Fibroblast of skin of right quadriceps (primary cell): ENCODE measurements at regions not wholly inside any gene's neighbourhood (a gene's known extent, or its start where the extent isn't known, plus 50 kb on each side); places are given as distances from the start of the nearest gene placed in this dataset.

Experiments used
- DNase-seq: peaks from one replicate; pipeline ENCODE4 v3.0.0-alpha.2; 2013

DNA sequence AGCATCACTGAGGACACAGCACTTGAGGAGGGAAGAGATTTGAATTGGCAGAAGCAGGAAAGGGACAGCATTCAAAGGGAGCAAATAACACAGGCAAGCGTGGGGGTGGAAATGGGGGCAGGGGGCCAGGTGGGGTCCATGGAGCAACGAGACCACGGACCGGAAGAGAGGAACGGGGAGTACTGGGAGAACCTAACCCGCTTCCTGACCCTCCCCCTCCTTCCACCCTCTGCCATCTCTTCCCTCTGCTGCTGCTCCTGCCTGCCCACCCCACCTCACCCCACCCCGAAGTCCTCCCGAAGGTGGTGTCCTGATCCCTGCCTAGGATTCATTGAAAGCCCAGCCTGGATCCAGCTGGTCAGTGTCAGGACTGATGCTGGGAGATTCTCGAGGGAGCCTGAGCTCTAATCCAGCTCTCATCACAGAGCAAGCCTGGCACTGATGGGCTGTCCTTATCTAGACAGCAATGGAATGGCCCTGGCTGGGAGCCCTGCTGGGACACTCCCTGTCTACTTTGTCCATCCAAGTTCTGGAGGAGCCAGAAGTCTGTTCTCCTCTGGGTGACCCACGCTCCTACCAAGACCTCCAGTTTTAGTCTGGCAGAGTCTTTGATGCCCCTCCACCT, 105.0 kb downstream of the TRIM29 start:
- DNase-seq = no peak

DNA sequence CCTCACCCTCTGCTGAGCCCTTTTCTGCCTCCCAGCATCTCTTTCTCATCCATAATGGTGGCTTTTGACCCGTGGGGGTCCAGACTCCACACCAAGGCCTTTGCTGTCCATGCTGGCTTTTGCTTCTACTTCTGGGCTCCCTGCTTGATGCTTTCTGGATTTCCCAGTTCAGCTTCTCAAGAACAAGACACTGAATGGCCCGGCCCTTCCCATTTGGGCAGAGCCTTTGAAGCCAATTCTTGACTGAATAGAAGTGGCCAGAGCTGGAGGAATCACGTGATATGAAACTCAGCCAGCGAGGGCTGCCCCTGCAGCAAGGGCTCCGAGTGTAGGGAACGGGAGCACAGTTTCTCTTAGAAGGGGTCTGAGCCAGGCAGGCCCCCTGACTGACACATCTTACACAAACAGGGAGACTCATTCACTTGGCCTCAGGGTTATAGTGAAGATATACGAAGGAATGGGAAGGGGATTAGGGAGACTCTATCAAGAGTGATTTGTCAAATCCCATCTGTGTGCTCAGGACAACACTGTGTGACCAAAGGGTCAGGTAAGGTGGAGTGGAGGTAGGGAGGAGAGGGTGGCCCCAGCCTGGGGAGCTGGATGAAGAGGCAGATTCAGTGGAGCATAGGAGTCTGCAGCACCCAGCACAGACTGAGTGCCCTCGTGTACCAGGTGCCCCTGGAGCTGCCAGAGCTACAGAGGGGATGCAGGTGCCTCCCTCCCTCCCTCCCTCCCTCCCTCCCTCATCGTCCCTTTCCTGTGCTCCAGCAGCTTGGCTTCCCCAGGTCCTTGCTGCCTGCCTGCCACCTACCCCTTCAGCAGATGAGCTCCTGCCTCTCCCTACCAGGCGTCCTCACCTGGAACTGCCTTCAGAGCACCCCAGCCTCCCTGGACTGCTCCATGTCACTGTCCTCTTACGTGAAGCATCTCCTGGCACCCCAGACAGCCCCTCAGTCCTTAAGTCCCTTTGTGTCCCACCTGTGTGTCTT, 106.0 kb downstream of the TRIM29 start:
- no peak for DNase-seq

DNA sequence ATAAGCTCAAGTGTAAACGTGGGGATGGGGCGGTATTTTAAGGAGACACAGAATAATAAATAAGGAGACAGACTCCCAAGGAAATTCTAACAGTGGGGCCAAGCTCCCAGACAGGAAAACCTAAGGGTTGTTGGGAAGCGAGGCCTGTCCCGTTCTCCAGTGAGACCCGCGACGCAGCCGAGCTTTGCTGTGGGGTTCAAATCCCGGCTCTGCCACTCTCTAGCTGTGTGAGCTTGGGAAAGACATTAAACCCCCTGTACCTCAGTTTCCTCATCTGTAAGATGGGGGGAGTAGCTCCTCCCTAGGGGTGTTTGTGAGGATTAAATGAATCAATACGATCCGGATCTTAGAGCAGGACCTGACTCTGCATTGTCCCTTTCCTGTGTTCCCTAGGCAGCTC, 106.8 kb downstream of the TRIM29 start:
- DNase-seq = no peak

DNA sequence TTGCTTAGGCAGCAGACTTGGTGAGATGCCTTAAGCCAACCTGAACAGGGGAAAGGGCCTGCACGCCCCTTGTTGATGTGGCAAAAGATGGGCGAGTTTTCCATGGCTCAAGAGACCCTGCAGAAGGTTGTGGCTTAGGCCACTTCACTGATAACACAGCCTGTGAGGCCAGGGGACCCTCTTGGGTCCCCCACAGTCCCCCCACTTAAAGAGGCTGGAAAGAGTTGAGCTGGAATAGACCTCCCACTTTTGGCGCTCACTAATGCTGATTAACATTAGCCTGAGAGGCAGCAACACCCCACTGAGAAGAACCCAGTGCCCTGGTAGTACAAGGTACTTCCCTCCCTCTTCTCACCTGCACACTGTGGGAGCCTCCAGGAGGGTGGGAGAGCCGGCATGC, 107.5 kb downstream of the TRIM29 start:
- DNase-seq = no peak

DNA sequence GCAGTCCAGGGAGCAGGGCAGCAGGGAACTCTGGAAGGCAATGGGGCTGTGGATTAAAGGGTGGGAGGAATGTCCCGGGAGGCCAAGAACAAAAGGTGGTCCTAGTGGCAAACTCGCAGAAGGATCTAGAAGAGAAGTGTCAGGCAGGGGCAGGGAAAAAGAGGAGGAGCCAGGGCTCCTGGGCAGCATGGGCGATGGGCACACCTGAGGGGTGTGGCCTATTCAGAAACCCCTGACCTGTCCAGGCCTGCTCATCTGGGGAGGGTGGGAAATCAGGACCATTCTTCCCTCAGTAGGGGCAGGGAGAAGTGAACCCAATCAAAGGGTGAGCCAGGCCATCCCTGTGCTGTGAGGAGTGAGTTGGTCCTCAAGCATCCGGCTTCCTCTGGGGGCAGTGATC, 108.6 kb downstream of the TRIM29 start:
- DNase-seq = no peak

DNA sequence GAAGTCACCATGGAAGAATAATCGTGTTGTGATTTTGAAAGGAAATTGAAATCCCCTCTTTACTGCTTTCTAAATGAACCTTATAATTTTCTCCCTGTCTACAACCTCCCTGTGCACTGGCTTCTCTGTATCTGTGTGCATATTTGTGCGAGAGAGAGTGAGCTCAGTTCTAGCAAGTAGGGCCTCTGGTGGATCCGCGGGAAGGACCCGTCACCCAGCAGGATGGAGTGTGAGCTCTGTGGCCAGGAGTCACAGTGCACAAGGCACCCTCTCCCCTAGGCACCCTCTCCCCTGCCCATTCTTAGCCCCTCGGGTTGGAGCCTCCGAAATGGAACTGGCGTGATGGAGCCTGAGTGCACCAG, 109.0 kb downstream of the TRIM29 start:
- no peak for DNase-seq

DNA sequence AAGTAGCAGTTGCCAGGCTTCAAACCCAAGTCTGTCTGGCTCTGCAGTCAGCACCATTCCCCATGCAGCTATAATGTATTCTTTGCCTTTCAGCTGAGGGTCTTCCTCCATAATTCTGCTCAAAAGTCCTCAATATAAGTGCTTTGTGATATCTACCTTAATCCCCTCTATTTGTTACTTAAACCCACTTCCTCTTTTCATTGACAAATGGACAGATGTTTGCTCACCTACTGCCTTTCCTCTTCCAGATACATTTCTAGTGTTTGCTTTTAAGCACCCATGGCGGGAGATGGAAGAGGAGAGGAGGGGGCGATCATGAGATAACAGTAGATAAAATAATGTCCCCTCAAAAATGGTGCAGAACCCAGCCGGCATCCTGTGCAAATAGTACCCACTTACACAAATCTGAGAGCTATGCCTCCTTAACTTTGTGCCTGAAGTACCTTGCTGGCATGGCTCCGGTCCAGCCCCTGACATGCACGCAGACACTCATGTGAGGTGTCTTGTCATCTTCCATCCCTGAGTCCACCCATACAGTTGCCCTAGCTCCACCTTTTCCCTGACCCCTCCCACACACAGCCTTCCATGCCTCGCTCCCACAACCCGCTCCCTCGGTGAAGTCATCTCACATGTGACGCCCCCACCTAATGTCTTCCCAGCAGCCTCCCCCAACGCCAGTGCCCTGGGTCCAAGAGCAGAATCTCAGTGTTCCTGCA, 109.6 kb downstream of the TRIM29 start:
- no peak for DNase-seq

DNA sequence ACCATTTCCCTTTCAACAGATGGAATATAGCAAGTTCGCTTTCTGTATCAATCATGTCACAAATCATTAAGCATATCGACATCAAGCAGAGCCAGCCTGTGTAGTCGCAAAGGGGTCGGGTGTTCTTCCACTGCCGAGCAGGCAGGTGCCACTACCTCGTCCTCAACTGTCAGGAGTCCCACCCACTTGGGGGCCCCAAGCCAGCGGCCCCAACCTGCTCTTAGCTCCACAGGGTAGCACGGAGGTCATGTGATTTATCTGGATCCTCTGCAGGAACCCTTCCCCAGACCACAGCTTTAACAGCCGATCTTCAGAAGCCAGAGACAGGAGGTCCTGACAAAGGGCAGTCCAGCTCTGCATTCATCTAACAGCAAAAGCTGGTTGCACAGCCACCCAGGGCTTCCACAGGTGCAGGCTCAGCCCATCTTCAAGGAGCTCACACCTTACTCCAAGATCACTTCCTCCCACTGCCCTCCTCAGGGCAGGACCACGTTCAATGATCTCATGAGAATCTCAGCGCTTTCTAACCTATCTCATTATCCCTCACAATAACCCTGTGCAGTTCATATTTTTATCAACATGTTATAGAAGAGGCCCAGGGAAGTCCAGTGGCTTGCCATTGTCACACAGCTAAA, 110.2 kb downstream of the TRIM29 start:
- DNase-seq = no peak

DNA sequence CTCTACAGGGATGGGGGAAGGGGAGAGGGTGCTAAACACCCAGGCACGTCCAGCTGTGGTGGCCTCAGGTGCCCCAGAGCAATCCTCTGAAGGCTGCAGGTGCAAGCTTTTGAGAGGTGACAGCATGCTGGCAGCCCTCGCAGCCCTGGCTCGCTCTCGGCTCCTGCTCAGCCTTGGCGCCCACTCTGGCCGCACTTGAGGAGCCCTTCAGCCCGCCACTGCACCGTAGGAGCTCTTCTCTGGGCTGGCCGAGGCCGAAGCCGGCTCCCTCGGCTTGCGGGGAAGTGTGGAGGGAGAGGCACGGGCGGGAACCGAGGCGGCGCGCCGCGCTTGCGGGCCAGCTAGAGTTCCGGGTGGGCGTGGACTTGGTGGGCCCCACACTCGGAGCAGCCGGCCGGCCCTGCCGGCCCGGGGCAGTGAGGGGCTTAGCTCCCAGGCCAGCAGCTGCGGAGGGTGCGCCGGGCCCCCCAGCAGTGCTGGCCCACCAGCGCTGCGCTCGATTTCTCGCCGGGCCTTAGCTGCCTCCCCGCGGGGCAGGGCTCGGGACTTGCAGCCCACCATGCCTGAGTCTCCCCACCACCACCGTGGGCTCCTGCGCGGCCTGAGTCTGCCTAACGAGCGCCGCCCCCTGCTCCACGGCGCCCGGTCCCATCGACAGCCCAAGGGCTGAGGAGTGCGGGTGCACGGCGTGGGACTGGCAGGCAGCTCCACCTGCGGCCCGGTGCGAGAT, 112.1 kb downstream of the TRIM29 start:
- DNase-seq = no peak

DNA sequence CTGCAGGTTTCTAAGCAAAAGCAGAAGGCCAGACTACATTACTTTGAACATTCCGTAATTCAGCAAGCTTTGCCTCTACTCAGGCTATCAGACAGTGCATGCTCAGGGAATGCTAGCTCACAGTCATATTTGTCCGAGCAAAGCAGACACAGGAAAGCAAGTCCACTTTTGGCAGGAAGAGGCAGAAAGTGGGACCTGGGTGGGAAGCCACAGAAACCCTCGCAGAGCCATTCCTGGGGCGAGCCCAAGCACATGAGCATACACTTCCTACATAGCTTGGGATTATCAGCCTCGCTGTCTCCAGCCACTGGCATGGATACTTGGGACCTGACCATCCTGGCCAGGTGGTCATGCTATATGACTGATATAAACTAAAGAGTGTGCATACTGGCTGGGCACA, 113.3 kb downstream of the TRIM29 start:
- no peak for DNase-seq

DNA sequence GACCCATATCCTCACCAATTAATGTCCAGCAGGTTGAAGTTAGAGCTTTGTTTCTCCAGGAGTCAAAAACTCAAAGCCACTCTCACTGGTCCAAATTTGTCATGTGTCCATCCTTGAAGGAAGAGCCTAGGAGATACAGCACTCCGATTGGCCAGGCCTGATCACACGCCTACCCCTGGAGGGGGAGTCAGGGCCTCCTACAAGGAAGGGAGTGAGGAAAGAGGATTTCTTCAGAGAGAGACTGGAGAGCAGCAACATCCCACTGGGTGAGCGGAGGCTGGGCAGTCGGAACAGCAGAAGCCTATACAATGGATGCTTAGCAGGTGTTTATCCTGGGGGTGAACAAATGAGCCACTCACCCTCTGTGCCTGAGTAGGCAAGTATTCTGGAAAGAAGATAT, 113.9 kb downstream of the TRIM29 start:
- no peak for DNase-seq

DNA sequence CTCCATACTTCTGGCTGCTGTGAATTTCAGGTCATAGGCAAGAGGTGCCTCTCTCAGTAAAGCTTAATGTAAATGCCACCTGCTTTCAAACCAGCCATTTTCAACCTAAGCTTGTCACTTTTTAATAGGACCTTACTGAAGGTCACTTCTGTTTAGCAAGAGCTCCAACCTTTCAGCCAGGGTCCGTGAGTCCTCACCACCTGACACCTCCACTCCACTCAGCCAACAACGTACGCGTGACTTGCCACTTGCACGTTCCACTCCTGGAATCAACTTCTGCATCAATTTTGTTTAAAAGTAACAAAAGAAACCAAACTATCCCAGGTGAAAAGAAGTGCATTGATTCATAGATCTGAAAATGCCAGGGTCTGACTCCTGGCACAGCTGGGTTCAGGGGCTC, 114.4 kb downstream of the TRIM29 start:
- no peak for DNase-seq

DNA sequence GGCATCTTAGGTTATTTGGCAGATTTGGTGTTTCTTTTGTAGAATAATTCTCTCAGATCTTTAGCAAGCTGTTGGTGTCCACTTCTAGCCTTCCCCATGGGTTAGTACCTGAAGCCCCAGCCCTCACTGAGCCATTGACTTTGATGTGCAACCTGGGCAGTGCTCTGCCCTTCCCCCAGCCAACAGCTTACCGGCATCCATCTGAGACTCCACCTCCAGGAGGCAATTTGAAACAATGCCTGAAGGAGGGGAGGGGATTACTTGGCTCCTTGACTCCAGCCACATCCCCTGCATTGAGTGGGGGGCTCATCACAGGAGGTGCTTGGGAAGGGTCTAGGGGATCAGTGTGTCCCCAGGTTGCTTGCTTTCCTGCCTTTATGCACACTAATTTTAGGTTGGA, 114.8 kb downstream of the TRIM29 start:
- no peak for DNase-seq

DNA sequence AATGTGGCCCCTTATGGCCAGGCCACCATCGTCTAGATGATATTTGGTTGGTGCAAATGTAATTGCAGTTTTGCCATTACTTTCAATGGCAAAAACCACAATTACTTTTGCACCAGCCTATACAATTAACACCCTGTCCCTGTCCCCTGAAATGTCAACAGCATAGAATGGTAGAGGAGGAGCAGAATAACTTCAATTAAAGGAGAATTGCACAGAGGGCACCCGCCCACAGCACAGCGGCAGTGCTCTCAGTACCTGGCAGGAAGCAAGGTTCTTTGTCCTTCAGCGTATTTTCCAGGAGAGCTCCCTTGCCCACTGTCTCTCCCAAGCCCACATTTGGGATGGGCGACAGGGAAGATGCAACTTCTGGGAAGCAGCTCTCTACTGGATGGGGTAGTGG, 115.3 kb downstream of the TRIM29 start:
- DNase-seq = no peak

DNA sequence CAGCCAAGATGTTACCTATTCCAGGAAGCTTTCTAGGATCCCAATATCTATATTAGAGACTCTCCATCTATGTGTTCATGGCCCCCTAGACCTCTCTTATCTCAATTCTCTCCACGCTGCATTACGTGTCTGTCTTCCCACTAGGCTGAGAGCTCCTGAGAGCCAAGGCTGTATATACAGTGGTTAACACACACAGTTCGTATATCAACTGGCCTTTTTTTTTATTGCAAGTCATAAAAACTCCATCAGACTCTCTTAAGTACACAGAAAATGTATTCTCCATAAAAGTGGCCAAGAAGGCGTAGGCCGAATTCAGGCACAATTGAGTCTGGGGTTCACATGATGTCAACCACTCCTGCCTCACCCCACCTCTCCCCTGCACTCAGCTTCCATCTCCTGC, 115.9 kb downstream of the TRIM29 start:
- no peak for DNase-seq

DNA sequence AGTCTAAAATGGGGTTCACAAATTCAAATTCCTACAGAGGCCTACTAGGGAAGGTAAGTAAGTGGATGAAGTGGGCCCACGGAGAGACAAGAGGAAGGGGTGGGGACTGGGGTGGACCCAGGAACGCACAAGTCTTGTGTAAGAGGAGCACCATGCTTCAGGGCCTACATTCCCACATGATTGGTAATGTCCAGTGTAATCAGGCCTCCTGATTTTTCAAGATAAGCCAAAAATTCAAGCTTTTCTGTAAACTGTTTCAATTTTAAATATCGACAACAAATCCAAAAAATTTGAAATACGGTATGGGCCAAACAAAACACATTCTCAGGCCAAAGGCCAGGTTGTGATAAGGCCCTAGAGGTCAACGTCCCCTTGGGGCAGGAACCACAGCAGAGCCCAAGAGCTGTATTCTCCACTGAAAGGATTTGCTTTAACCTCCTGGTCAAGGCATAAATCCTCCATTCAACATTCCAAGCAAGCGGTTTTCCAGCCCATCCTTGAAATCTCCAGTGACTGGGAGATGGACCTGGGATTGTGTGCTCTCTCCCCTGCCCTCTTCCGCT, 116.4 kb downstream of the TRIM29 start:
- no peak for DNase-seq

DNA sequence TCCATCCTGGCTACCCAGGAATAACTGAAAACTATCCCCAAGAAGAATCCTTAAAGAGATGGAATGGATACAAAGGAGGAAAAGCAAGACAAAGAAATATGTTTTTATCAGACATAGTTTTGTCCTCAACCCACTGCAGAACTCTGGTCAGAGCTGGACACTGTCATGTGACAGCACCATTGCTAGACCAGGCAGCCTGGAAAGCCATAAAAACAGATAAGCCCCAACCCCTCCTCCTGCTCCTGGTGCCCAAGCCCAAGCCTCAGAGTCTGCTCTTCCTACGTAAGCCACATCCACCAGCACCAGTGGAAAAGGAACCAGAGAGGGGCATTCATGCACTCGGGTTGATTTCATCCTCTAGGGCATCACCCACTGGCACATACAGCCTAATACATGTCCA, 116.9 kb downstream of the TRIM29 start:
- no peak for DNase-seq

DNA sequence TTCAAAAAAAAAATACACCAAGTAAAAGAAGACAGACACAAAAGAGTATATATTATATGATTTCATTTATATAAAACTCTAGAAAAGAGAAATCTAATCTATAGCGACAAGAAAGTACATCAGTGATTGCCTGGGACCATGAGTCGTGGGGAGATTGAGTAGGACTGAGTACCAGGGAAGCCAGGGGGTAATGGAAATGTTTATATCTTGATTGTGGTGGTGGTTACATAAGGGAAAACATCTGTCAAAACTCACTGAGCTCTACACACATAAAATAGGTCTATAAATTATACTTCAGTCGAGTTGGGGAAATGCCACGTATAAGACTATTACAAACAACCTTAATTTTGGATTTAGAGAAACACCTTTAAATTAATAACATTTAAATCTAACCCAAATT, 117.4 kb downstream of the TRIM29 start:
- no peak for DNase-seq

DNA sequence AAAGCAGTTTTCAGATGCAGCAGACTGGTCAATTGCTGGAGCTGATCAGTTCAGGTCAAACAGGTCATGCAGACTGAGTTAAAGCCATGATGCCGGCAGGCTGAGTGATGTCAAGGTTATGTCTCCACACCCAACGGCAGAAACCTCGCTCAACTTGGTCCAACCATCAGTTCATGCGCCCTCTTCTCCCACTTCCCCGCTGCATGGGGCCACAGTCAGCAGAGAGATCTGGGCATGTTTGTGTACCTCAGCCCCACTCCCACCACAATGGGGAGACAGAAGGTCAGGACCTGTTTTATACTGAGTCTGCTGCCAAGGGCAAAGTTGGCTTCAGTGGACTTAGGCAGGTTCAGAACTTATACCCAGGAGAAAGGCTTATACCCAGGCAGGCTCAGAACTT, 118.7 kb downstream of the TRIM29 start:
- no peak for DNase-seq

DNA sequence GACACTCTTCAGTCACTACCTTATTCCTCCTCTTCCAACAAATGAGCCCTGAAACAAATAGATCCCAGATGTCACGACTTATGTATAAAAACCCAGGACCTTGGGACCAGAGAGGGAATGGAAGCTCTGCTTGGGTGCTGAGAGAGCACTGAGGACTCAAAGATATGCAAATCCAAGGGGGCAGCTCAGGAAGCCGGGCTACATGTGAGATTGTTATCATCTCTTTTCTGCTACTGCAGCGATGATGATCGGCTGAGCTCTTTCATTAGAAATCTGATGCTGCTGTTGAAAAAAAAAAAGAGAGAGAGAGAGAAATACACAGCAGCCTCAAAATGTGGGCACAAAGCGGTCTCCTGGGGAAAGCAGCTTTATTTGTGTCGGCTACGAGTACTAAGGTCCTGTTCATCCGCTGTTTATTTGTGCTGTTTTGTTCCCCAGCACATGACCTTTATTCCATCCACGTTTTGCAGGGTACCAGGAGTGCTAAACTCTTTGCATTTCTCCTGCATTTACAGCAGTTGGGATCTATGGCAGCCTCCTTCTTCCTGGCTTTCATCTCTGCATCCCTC, 120.2 kb downstream of the TRIM29 start:
- no peak for DNase-seq

DNA sequence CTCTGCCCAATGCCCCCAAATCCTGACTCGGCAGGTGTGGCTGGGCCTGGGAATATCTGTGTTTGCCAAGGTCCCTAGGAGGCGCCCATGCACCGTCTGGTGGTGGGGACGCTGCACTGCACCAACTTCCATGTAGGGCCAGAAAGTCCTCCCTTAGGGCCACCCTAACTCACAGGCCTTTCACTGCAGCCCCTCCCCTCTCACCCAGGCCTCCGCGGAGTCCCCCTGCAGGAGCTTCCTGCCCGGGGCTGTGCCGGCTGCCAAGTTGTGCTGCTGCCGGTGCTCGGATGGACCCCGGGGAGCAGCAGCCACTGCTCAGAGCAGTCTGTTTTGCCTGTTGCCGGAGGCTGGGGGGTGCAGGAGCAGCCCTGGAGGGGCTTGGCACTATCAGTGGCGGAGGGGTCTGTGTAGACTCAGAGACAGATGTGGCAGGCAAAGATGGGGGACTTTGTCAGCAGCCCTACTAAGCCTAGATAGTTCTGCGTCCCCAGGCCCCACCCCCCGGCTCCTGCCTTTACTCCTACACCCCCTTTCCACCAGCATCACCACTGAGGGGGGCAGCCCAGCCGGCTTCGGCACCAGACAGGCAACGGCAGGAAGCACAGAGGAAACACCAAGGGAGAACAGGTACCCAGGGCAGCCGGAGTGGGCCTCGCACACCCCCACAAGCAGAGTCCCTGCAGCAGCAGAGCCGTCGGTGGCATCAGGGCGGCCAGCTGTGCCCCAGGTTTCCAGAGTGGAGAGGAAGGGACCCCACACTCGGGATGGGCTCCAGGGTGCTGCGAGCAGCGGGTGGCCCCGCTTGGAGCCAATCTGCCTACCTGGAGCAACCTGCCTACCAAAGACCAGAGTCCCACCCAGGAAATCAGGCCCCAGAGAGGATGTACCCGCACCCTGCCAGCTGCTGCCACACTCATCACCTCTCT, 124.3 kb downstream of the TRIM29 start:
- peak; percentile 11 for DNase-seq
